ENCODE measurements at regions not wholly inside any gene's neighbourhood (a gene's known extent, or its start where the extent isn't known, plus 50 kb on each side); places are given as distances from the start of the nearest gene placed in this dataset.
"Not testable (repeated sequence)": the region's sequence is repeated elsewhere in the genome, so short reads cannot be mapped to it uniquely, and the experiment has no call there.

DNA sequence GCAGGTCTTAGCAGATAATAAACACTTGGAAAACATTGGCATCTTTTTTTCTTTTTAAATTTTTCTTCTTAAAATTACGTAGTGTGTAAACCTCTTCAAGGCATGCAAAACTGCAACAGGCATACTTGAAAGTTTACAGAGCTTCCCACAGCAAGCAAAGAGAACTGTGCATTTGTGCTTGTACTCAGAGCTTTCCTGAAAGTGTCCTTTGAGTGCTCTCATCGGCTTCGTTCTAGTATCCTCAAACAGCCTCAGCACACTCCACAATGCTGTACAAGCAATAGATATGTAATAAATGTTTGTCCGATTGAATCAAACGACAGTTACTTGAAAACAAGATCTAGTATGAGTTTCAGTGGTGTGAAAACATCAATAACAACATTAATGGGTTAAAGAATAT, 227.5 kb downstream of the PAPSS1 start:
- Histone ChIP-seq H3K36me3 (ENCODE audit: low read depth) (no peaks in the 10 kb centered on the region), H2AFZ (no peak overlapping the region), H3K79me2 (ENCODE audit: low read depth) (no peaks in the 10 kb centered on the region), H3K4me1 (replicated peaks; ENCODE audit: insufficient read depth) (no peaks in the 10 kb centered on the region), H3K4me2 (no peak overlapping the region), H3K9me2 (ENCODE audit: insufficient read depth) (no peaks in the 10 kb centered on the region), H4K20me1 (ENCODE audit: insufficient read depth) (no peaks in the 10 kb centered on the region), H3K4me3 (no peak overlapping the region), H3K27ac (no peak overlapping the region), H3F3A (ENCODE audit: insufficient read depth, low read depth) (no peaks in the 10 kb centered on the region), H3K9me3 (ENCODE audit: insufficient read depth, low read depth) (no peaks in the 10 kb centered on the region), H3K27me3 (ENCODE audit: insufficient read depth, low read depth) (no peaks in the 10 kb centered on the region)
- CTCF ChIA-PET = no interaction called here
- no TSS peak for BruUV-seq (replicated peaks)
- TF ChIP-seq EZH2 (IDR thresholded peaks at IDR 0.05; ENCODE audit: low read depth) = no peak
- TF ChIP-seq, protein P1, sequence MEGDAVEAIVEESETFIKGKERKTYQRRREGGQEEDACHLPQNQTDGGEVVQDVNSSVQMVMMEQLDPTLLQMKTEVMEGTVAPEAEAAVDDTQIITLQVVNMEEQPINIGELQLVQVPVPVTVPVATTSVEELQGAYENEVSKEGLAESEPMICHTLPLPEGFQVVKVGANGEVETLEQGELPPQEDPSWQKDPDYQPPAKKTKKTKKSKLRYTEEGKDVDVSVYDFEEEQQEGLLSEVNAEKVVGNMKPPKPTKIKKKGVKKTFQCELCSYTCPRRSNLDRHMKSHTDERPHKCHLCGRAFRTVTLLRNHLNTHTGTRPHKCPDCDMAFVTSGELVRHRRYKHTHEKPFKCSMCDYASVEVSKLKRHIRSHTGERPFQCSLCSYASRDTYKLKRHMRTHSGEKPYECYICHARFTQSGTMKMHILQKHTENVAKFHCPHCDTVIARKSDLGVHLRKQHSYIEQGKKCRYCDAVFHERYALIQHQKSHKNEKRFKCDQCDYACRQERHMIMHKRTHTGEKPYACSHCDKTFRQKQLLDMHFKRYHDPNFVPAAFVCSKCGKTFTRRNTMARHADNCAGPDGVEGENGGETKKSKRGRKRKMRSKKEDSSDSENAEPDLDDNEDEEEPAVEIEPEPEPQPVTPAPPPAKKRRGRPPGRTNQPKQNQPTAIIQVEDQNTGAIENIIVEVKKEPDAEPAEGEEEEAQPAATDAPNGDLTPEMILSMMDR (conservative IDR thresholded peaks at IDR 0.05) = no peak
- intact Hi-C loops (cut with micrococcal nuclease; ENCODE audit: unreplicated experiment) = no loop called here
- POLR2A ChIA-PET (ENCODE audit: unreplicated experiment) = no interaction called here
- no peak for DNase-seq

- no peaks in the 10 kb centered on the region for H3K9me2 ChIP-seq (ENCODE audit: insufficient read depth)
- H2AFZ ChIP-seq = no peak overlapping the region
- no peak overlapping the region for H3K4me3 ChIP-seq
- intact Hi-C loops (cut with micrococcal nuclease; ENCODE audit: unreplicated experiment) = no loop called here
- H3K4me2 ChIP-seq = no peak overlapping the region
- H3K4me1 ChIP-seq (replicated peaks; ENCODE audit: insufficient read depth) = no peaks in the 10 kb centered on the region
- H3K27ac ChIP-seq = no peak overlapping the region
- no peak for TF ChIP-seq EZH2 (IDR thresholded peaks at IDR 0.05; ENCODE audit: low read depth)
- TF ChIP-seq, protein P1 (conservative IDR thresholded peaks at IDR 0.05) = no peak
- CTCF ChIA-PET = no interaction called here
- no TSS peak for BruUV-seq (replicated peaks)
- DNase-seq = no peak
- H3K27me3 ChIP-seq (ENCODE audit: insufficient read depth, low read depth) = no peaks in the 10 kb centered on the region
- POLR2A ChIA-PET (ENCODE audit: unreplicated experiment) = no interaction called here
- H4K20me1 ChIP-seq (ENCODE audit: insufficient read depth) = no peaks in the 10 kb centered on the region
- no peaks in the 10 kb centered on the region for H3F3A ChIP-seq (ENCODE audit: insufficient read depth, low read depth)
- no peaks in the 10 kb centered on the region for H3K36me3 ChIP-seq (ENCODE audit: low read depth)
- H3K9me3 ChIP-seq (ENCODE audit: insufficient read depth, low read depth) = no peaks in the 10 kb centered on the region
- H3K79me2 ChIP-seq (ENCODE audit: low read depth) = no peaks in the 10 kb centered on the region
Observed at GRCh38 chr4:107490116-107490515, 229.9 kb downstream of the PAPSS1 start.

- CTCF ChIA-PET; H3K27ac ChIP-seq; intact Hi-C loops (cut with micrococcal nuclease; ENCODE audit: unreplicated experiment); H3K36me3 ChIP-seq (ENCODE audit: low read depth); BruUV-seq (replicated peaks); H3K4me1 ChIP-seq (replicated peaks; ENCODE audit: insufficient read depth); H3K27me3 ChIP-seq (ENCODE audit: insufficient read depth, low read depth); H3K4me2 ChIP-seq; H3K9me2 ChIP-seq (ENCODE audit: insufficient read depth); H3K79me2 ChIP-seq (ENCODE audit: low read depth); H2AFZ ChIP-seq; POLR2A ChIA-PET (ENCODE audit: unreplicated experiment); H3K9me3 ChIP-seq (ENCODE audit: insufficient read depth, low read depth); DNase-seq; H4K20me1 ChIP-seq (ENCODE audit: insufficient read depth); H3F3A ChIP-seq (ENCODE audit: insufficient read depth, low read depth); H3K4me3 ChIP-seq: not testable (repeated sequence)
Observed at GRCh38 chr4:107483621-107484020, 236.4 kb downstream of the PAPSS1 start.

DNA sequence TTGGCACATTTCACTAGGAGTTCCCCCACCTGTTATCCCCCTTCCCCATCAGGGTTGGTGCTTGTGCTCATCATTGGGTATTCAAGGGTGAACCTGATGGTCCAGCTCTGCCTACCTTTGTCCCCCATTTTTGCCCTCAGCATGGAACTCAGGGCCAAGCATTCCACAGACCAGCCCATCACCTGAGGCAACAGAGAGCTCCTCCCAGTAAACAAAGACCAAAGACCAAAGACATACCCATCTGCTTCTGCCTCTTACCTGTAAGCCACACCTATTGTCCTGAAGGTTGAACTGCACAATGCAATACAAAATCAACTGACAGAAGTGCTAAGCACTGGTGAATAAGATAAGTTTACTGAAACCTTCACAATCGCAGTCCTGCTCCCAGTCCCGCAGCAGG, 237.5 kb downstream of the PAPSS1 start:
- Histone ChIP-seq H3K9me2 (ENCODE audit: insufficient read depth) (no peaks in the 10 kb centered on the region), H3K79me2 (ENCODE audit: low read depth) (no peaks in the 10 kb centered on the region), H2AFZ (no peak overlapping the region), H3K4me3 (no peak overlapping the region), H3K36me3 (ENCODE audit: low read depth) (no peaks in the 10 kb centered on the region), H3K27me3 (ENCODE audit: insufficient read depth, low read depth) (no peaks in the 10 kb centered on the region), H3K27ac (no peak overlapping the region), H3K9me3 (ENCODE audit: insufficient read depth, low read depth) (no peaks in the 10 kb centered on the region), H3K4me2 (no peak overlapping the region), H3K4me1 (replicated peaks; ENCODE audit: insufficient read depth) (no peaks in the 10 kb centered on the region), H3F3A (ENCODE audit: insufficient read depth, low read depth) (no peaks in the 10 kb centered on the region), H4K20me1 (ENCODE audit: insufficient read depth) (no peaks in the 10 kb centered on the region)
- CTCF ChIA-PET = no interaction called here
- intact Hi-C loops (cut with micrococcal nuclease; ENCODE audit: unreplicated experiment) = no loop called here
- TF ChIP-seq, protein P1 (conservative IDR thresholded peaks at IDR 0.05) = no peak
- TF ChIP-seq EZH2 (IDR thresholded peaks at IDR 0.05; ENCODE audit: low read depth) = no peak
- no peak for DNase-seq
- BruUV-seq (replicated peaks) = no TSS peak
- POLR2A ChIA-PET (ENCODE audit: unreplicated experiment) = no interaction called here
